ENCODE measurements at regions not wholly inside any gene's neighbourhood (a gene's known extent, or its start where the extent isn't known, plus 50 kb on each side); places are given as distances from the start of the nearest gene placed in this dataset.
"Not testable (repeated sequence)": the region's sequence is repeated elsewhere in the genome, so short reads cannot be mapped to it uniquely, and the experiment has no call there.

DNA sequence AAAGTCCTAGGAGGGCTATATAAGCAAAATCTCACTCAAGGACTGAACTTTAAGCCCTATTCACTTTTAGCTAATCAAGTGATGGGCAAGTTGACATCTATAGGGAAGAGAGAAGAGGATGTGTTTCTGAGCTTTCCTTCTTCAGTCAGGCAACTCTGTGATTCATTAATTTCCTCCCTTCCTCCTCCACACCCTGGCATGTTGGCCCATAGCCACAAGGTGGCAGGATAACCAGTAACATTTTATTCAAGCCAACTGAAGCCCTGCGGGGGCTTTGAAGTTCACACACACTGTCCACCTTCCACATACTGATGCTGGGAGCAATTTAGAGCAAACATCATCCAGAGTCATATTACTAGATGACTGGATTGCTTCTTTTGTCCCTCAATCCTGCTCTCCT lies 111.9 kb upstream of the POTEB2 start:
- H3K4me1 ChIP-seq (ENCODE audit: control insufficient read depth, insufficient read depth, low read length); H4K20me1 ChIP-seq (ENCODE audit: control insufficient read depth, insufficient read depth); H3K4me2 ChIP-seq (ENCODE audit: control insufficient read depth, insufficient read depth); H3K27me3 ChIP-seq (replicated peaks in 1 of 2; ENCODE audit: control insufficient read depth in 2 of 2, insufficient read depth in 2 of 2, low read length in 1 of 2); FAIRE-seq; H2AFZ ChIP-seq (ENCODE audit: control insufficient read depth, low read depth, low read length); H3K36me3 ChIP-seq (ENCODE audit: control insufficient read depth in 2 of 2, insufficient read depth in 2 of 2, low read length in 1 of 2); CTCF ChIA-PET; H3K79me2 ChIP-seq (ENCODE audit: control insufficient read depth, insufficient read depth, low read length); in situ Hi-C loops (cut with MboI); BruUV-seq (replicated peaks); H3K27ac ChIP-seq (ENCODE audit: control insufficient read depth, insufficient read depth); RAD21 ChIA-PET (ENCODE audit: unreplicated experiment); H3K9me3 ChIP-seq (replicated peaks; ENCODE audit: control insufficient read depth, insufficient read depth, low read length); DNase-seq (ENCODE audit: low read depth, low spot score); H3K4me3 ChIP-seq; POLR2A ChIA-PET; SMC1A ChIA-PET (ENCODE audit: uncharacterized antibody, unreplicated experiment); H3K9ac ChIP-seq (ENCODE audit: control insufficient read depth, insufficient read depth, low read length); intact Hi-C loops (cut with micrococcal nuclease; ENCODE audit: unreplicated experiment): not testable (repeated sequence)
- WGBS (ENCODE audit: insufficient coverage, insufficient replicate concordance, low lambda C conversion rate, missing lambda C conversion rate), result no CpG with 5 or more reads among the region's 1 CpG
- ATAC-seq, result peak; percentile 84

DNA sequence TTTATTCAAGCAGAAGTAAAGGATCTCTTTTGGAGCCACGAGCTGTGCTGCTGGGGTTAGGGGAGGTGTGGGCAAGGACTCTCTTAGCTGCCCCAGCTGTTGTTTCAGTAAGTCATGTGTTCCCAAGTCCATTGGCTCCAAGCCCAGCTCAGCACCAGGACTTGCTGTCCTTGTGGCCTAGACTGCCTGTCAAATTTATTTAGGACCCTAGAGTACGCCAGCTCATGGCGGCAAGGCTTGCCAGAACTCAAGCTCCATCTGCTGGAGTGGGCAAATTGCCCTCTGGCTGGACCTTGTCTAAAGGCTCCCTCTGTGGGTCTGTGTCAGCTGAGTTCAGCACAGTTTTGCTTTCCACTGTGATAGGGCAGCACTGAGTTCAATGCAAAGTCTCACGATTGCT lies 106.6 kb upstream of the POTEB2 start:
- intact Hi-C loops (cut with micrococcal nuclease; ENCODE audit: unreplicated experiment); H3K27me3 ChIP-seq (replicated peaks in 1 of 2; ENCODE audit: control insufficient read depth in 2 of 2, insufficient read depth in 2 of 2, low read length in 1 of 2); DNase-seq (ENCODE audit: low read depth, low spot score); H4K20me1 ChIP-seq (ENCODE audit: control insufficient read depth, insufficient read depth); H3K9ac ChIP-seq (ENCODE audit: control insufficient read depth, insufficient read depth, low read length); H3K36me3 ChIP-seq (ENCODE audit: control insufficient read depth in 2 of 2, insufficient read depth in 2 of 2, low read length in 1 of 2); H3K27ac ChIP-seq (ENCODE audit: control insufficient read depth, insufficient read depth); H3K4me2 ChIP-seq (ENCODE audit: control insufficient read depth, insufficient read depth); H2AFZ ChIP-seq (ENCODE audit: control insufficient read depth, low read depth, low read length); ATAC-seq; CTCF ChIA-PET; SMC1A ChIA-PET (ENCODE audit: uncharacterized antibody, unreplicated experiment); H3K9me3 ChIP-seq (replicated peaks; ENCODE audit: control insufficient read depth, insufficient read depth, low read length); BruUV-seq (replicated peaks); FAIRE-seq; RAD21 ChIA-PET (ENCODE audit: unreplicated experiment); in situ Hi-C loops (cut with MboI); POLR2A ChIA-PET; H3K79me2 ChIP-seq (ENCODE audit: control insufficient read depth, insufficient read depth, low read length); H3K4me1 ChIP-seq (ENCODE audit: control insufficient read depth, insufficient read depth, low read length); H3K4me3 ChIP-seq: not testable (repeated sequence)
- WGBS (ENCODE audit: insufficient coverage, insufficient replicate concordance, low lambda C conversion rate, missing lambda C conversion rate), result no CpG with 5 or more reads among the region's 4 CpGs

DNA sequence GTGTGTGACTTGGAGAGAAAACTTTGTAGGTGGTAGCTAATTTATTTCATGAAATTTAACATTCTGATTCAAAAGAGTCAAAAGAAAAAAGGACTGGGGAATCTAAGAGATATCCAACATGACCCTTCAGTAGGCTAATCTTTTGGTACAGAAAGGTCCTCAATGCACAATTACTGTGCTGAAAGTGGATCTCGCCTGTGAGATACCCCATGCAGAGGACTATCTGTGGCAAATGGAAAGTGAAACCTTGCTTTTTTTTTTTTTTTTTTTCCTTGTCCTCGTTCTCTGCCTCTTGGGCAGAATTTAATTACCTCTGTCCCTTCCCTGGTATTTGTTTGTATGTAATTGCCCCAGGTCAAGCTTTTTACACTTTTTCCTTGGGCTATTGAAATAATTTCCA lies 93.2 kb upstream of the POTEB2 start:
- H4K20me1 ChIP-seq (ENCODE audit: control insufficient read depth, insufficient read depth); H2AFZ ChIP-seq (ENCODE audit: control insufficient read depth, low read depth, low read length); H3K27ac ChIP-seq (ENCODE audit: control insufficient read depth, insufficient read depth); FAIRE-seq; H3K9me3 ChIP-seq (replicated peaks; ENCODE audit: control insufficient read depth, insufficient read depth, low read length); H3K4me3 ChIP-seq; in situ Hi-C loops (cut with MboI); intact Hi-C loops (cut with micrococcal nuclease; ENCODE audit: unreplicated experiment); DNase-seq (ENCODE audit: low read depth, low spot score); H3K36me3 ChIP-seq (ENCODE audit: control insufficient read depth in 2 of 2, insufficient read depth in 2 of 2, low read length in 1 of 2); SMC1A ChIA-PET (ENCODE audit: uncharacterized antibody, unreplicated experiment); ATAC-seq; H3K4me2 ChIP-seq (ENCODE audit: control insufficient read depth, insufficient read depth); RAD21 ChIA-PET (ENCODE audit: unreplicated experiment); H3K4me1 ChIP-seq (ENCODE audit: control insufficient read depth, insufficient read depth, low read length); H3K79me2 ChIP-seq (ENCODE audit: control insufficient read depth, insufficient read depth, low read length); H3K9ac ChIP-seq (ENCODE audit: control insufficient read depth, insufficient read depth, low read length); POLR2A ChIA-PET; CTCF ChIA-PET; BruUV-seq (replicated peaks); H3K27me3 ChIP-seq (replicated peaks in 1 of 2; ENCODE audit: control insufficient read depth in 2 of 2, insufficient read depth in 2 of 2, low read length in 1 of 2): not testable (repeated sequence)
- no CpG with 5 or more reads among the region's 2 CpGs for WGBS (ENCODE audit: insufficient coverage, insufficient replicate concordance, low lambda C conversion rate, missing lambda C conversion rate)

DNA sequence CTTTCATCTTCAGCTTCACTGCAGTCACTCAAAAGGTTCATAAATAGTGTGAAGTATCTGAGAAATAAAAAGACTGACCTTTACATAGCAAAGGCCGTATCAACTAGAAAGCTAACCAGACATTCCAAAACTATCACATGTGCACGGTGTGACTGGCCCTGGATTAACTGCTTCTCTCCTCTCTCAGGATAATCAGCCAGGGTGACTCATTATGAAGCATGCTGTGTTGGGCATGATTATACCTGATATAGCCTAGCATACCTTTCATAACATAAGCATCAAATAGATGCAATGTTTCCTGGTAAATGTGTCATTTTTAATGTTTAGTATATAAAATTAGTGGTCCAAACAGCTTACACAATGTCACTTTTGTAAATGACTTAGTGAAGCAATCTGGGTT lies 63.2 kb upstream of the POTEB2 start:
- intact Hi-C loops (cut with micrococcal nuclease; ENCODE audit: unreplicated experiment); CTCF ChIA-PET; H3K4me3 ChIP-seq; H3K4me2 ChIP-seq (ENCODE audit: control insufficient read depth, insufficient read depth); H4K20me1 ChIP-seq (ENCODE audit: control insufficient read depth, insufficient read depth); DNase-seq (ENCODE audit: low read depth, low spot score); POLR2A ChIA-PET; H3K79me2 ChIP-seq (ENCODE audit: control insufficient read depth, insufficient read depth, low read length); H3K4me1 ChIP-seq (ENCODE audit: control insufficient read depth, insufficient read depth, low read length); H3K27ac ChIP-seq (ENCODE audit: control insufficient read depth, insufficient read depth); RAD21 ChIA-PET (ENCODE audit: unreplicated experiment); SMC1A ChIA-PET (ENCODE audit: uncharacterized antibody, unreplicated experiment); in situ Hi-C loops (cut with MboI); ATAC-seq; H2AFZ ChIP-seq (ENCODE audit: control insufficient read depth, low read depth, low read length); BruUV-seq (replicated peaks); H3K9me3 ChIP-seq (replicated peaks; ENCODE audit: control insufficient read depth, insufficient read depth, low read length); H3K36me3 ChIP-seq (ENCODE audit: control insufficient read depth in 2 of 2, insufficient read depth in 2 of 2, low read length in 1 of 2); FAIRE-seq; H3K9ac ChIP-seq (ENCODE audit: control insufficient read depth, insufficient read depth, low read length); H3K27me3 ChIP-seq (replicated peaks in 1 of 2; ENCODE audit: control insufficient read depth in 2 of 2, insufficient read depth in 2 of 2, low read length in 1 of 2): not testable (repeated sequence)
- WGBS (ENCODE audit: insufficient coverage, insufficient replicate concordance, low lambda C conversion rate, missing lambda C conversion rate), result no CpG with 5 or more reads among the region's 2 CpGs
